IgD-negative memory B cell (primary cell): ENCODE measurements at regions not wholly inside any gene's neighbourhood (a gene's known extent, or its start where the extent isn't known, plus 50 kb on each side); places are given as distances from the start of the nearest gene placed in this dataset.
"Not testable (repeated sequence)": the region's sequence is repeated elsewhere in the genome, so short reads cannot be mapped to it uniquely, and the experiment has no call there.

Experiments used
- H3K27ac Mint-ChIP-seq, 3 donors: one replicate each; pipeline ENCODE4 v1.8.0; 2020 to 2022; ENCODE audit warnings: mild to moderate bottlenecking in 3 of 3, mixed read lengths in 3 of 3, moderate library complexity in 1 of 3
- H3K27me3 Mint-ChIP-seq: one replicate; pipeline ENCODE4 v1.8.0; 2021; ENCODE audit warnings: mixed read lengths
- H3K36me3 Mint-ChIP-seq: one replicate; pipeline ENCODE4 v1.8.0; 2020; ENCODE audit warnings: mild to moderate bottlenecking, mixed read lengths
- H3K4me1 Mint-ChIP-seq, 3 donors: one replicate each; pipeline ENCODE4 v1.8.0; 2020 to 2022; ENCODE audit warnings: mixed read lengths in 3 of 3, mild to moderate bottlenecking in 1 of 3
- H3K4me3 Mint-ChIP-seq, 4 donors: one replicate each; pipeline ENCODE4 v1.8.0; 2020 to 2022; ENCODE audit warnings: mild to moderate bottlenecking in 4 of 4, mixed read lengths in 4 of 4, moderate library complexity in 3 of 4
- H3K9me3 Mint-ChIP-seq, 3 donors: one replicate each; pipeline ENCODE4 v1.8.0; 2020 to 2021; ENCODE audit warnings: mixed read lengths in 3 of 3, mild to moderate bottlenecking in 1 of 3

DNA sequence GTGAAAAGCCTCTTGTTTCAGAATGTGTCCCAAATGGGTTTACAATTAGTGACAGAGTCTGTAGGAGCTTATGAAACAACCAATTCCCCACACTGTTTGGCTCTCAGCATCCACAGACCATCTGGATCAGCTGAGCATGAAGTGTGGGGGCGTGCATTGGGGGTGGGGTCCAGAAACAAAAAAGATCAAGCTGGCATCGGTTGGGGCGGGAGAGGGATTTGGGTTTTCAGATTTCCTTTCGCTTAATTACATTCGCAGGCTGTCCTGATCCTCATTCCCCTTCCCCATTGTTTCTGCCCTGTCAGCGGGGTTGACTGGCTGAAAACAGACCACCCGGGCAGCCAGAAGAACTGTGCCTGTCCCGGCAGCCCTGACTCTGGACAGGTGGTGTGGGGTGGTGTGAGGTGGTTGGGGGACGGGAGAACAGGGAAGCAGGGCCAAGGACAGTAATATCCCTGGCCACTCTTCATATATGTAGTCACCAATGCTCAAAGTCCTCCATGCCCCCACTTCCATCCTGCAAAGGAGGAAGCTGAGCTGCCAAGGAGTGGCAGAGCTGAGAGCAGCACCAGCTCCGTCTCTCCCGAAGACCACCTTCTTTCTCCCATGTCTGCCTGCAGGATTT is 92.0 kb downstream of the IER5 start:
- H3K27me3 Mint-ChIP-seq, result peaks cover 16% of the 10 kb centered on the region
- H3K36me3 Mint-ChIP-seq, result no peaks in the 10 kb centered on the region
- no peak overlapping the region for H3K27ac Mint-ChIP-seq
- no peak overlapping the region for H3K4me3 Mint-ChIP-seq
- H3K4me1 Mint-ChIP-seq, result peaks cover 0 to 2% (median 0%) of the 10 kb centered on the region in 3 donors
- H3K9me3 Mint-ChIP-seq, result no peaks in the 10 kb centered on the region

DNA sequence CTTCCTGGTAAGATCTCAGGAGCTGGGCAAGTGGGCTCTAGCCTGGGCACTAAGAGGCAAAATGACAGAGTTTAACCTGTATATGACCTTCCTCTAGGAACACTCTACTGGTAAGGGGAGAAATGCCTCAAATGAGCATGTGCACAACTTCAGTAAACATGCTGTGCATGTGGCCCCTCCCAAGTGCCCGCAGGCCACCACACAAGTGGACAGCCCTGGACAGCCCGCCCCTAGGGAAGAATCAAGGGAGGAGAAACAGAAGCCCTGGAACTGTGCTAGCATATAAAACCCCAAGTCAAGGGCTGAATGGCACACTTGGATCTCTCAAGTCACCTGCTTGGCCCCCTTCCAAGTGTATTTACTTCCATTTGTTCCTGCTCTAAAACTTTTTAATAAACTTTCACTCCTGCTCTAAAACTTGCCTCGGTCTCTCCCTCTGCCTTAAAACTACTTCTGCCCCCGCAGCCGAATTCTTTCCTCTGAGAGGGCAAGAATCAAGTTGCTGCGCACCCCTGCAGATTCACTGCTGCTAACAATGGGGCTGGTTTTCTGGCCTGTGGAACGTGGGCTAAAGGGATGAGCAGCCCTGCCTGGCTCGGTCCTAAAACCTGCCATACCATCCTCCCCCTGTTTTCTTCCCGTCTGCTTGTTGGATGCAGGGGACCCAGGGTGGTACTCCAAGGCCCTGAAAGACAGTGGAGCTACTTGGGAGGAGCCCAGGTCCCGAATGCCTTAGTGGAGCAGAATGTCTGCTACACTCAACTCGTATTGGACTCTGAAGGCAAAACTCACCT is 93.5 kb downstream of the IER5 start:
- Mint-ChIP-seq H3K36me3 (no peaks in the 10 kb centered on the region), H3K4me1 (peaks cover 0 to 2% (median 0%) of the 10 kb centered on the region in 3 donors), H3K4me3 (no peak overlapping the region), H3K9me3 (peaks cover 0 to 3% (median 0%) of the 10 kb centered on the region in 3 donors), H3K27ac (no peak overlapping the region), H3K27me3 (peaks cover 21% of the 10 kb centered on the region)

DNA sequence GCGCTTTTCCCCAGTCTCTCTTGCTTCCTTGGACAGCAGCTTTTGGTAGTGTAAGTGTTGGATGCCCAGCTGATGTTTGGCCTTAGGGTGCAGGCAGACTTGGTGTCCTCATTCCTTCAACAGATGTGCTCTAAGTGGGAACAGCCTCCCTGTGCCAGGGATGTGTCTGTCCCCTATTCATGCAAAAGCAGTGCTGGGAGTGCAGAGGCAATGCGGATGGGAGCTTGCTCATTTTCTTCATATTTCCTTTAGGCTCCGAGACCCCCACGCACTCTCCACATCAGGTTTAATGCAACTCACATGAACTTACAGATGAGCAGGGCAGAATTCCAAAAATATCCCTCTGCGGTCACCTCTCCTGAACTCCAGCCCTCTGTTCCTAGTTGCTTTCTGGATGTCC is 96.1 kb downstream of the IER5 start:
- Mint-ChIP-seq H3K9me3 (peaks cover 0 to 3% (median 0%) of the 10 kb centered on the region in 3 donors), H3K4me3 (no peak overlapping the region), H3K27me3 (peaks cover 35% of the 10 kb centered on the region), H3K36me3 (no peaks in the 10 kb centered on the region), H3K4me1 (peaks cover 0 to 2% (median 0%) of the 10 kb centered on the region in 3 donors), H3K27ac (no peak overlapping the region)

DNA sequence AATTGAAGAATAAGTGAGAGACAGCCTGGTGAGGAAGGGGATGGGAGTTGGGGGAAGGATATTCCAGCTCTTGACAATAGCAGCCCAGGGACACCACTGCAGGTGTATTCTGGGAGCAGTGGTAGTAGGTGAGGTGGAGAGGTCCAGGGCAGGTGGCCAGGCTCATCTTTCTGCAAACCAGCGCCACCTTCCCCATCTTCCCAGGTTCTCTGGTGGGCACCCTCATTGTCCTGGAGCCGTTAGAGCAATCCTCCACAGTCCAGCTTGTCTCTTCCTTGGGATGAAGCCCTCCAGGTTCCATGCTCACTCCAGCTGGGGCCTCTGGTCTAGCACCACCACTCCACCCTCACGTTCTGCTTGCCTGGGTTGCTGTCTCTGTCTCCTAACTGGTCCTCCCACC is 97.0 kb downstream of the IER5 start:
- peaks cover 0 to 2% (median 1%) of the 10 kb centered on the region in 3 donors for H3K4me1 Mint-ChIP-seq
- H3K27me3 Mint-ChIP-seq, result peaks cover 34% of the 10 kb centered on the region
- peaks cover 1% of the 10 kb centered on the region for H3K36me3 Mint-ChIP-seq
- H3K27ac Mint-ChIP-seq, result no peak overlapping the region
- peaks cover 0 to 3% (median 0%) of the 10 kb centered on the region in 3 donors for H3K9me3 Mint-ChIP-seq
- no peak overlapping the region for H3K4me3 Mint-ChIP-seq

DNA sequence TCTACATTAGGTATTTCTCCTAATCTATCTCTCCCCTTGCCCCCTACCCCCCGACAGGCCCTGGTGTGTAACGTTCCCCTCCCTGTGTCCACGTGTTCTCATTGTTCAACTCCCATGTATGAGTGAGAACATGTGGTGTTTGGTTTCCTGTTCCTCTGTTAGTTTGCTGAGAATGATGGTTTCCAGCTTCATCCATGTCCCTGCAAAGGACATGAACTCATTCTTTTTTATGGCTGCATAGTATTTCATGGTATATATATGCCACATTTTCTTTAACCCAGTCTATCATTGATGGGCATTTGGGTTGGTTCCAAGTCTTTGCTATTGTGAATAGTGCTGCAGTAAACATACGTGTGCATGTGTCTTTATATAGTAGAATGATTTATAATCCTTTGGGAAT is 97.6 kb downstream of the IER5 start:
- not testable (repeated sequence) for H3K4me3 Mint-ChIP-seq, H3K36me3 Mint-ChIP-seq, H3K27ac Mint-ChIP-seq, H3K4me1 Mint-ChIP-seq, H3K9me3 Mint-ChIP-seq
- peaks cover 36% of the 10 kb centered on the region for H3K27me3 Mint-ChIP-seq

DNA sequence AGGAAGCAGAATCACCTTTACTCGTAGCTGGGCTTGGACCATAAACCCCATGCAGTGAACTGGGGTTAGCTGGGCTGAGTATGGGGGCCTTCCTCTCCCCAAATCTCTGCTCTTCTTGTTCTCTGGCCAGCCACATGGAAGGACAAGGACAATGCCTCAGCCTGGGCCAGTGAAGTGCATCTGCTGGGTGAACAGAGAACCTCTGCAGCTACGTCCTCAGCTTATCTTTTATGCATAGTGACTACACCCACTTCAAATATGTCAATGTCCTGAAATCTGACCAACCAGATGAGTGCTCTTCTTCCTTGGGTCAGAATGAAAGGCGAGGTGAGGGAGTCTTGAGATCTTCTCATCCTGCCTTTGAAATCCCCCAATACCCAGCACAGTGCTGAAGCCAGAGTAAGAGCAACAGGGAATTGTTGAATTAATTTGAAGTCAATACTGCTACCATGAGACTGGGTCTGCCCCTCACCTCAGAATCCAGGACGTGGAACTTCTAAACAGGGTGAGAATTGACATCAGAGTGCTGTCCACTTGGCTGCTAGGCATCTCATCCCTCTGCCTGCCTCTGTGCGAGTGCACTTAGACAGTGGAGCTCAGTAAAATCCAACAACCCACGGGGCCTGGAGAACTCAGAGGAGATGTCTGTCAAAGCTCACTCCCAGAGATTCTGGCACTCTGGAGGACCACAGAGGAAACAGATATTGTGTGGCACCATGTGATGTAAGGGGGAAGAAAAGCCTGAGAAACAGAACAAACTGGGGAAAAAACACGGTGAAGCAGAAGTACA is 99.0 kb downstream of the IER5 start:
- Mint-ChIP-seq H3K9me3 (peaks cover 0 to 3% (median 0%) of the 10 kb centered on the region in 3 donors), H3K27me3 (peaks cover 38% of the 10 kb centered on the region), H3K36me3 (peaks cover 1% of the 10 kb centered on the region), H3K27ac (no peak overlapping the region), H3K4me1 (peaks cover 1 to 5% (median 2%) of the 10 kb centered on the region in 3 donors), H3K4me3 (no peak overlapping the region)

DNA sequence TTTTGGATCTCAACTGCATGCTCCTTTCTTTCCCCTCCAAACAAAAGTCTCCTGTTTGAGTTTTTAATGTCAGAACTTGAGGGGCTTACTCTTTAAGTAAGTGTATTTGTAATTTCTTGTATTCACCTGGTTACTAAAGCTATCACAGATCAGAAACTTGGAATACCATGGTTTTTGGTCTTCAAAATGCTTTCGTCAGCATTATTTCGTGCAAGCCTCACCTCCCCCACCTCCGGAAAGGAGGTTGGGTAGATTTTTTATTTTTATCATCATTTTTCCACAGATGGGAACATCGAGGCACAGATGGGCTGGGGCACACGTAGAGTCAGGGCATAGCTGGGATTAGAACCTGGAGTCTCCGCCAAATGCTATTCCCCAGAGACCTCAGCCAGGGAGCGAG is 100.7 kb downstream of the IER5 start:
- Mint-ChIP-seq H3K9me3 (peaks cover 0 to 3% (median 2%) of the 10 kb centered on the region in 3 donors), H3K27ac (no peak overlapping the region), H3K27me3 (peaks cover 36% of the 10 kb centered on the region), H3K4me1 (peaks cover 1 to 5% (median 2%) of the 10 kb centered on the region in 3 donors), H3K36me3 (peaks cover 5% of the 10 kb centered on the region), H3K4me3 (peak overlapping the region in 1 of 4 donors; percentile 5)

DNA sequence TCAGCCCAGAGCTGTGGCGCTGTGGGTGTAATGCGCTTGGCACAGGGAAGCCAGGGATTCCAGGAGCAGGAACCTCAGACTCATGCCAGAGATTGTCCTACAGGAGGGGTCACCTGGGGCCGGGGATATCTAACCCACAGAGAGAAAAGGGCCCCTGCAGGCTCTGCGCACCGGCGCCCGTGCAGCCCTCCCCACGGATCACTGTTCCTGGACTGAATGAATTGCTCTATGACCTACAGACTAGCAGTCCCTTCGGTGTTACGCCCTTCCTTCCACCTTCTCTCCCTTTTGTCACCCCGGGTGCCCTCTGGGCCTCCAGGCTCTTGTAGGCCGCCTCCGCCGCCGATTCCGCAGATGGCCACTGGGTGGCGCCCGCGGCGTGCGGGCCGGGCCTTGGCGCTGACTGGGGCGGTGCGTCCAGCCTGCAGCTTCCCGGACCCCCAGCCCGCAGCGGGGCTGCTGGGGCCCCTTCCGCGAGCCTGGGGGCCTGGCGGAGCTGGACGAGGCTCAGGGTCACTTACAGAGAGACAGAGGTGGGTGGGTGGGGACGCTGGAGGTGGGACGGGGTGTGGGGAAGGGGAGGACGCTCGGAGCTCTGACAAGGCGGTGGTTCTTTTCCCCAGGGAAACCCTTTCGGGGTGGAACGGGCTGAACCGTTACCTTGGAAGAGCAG is 101.3 kb downstream of the IER5 start:
- H3K27me3 Mint-ChIP-seq, result peaks cover 36% of the 10 kb centered on the region
- peaks cover 1 to 5% (median 2%) of the 10 kb centered on the region in 3 donors for H3K4me1 Mint-ChIP-seq
- H3K9me3 Mint-ChIP-seq, result peaks cover 0 to 3% (median 3%) of the 10 kb centered on the region in 3 donors
- H3K27ac Mint-ChIP-seq, result no peak overlapping the region
- H3K36me3 Mint-ChIP-seq, result peaks cover 5% of the 10 kb centered on the region
- no peak overlapping the region for H3K4me3 Mint-ChIP-seq

DNA sequence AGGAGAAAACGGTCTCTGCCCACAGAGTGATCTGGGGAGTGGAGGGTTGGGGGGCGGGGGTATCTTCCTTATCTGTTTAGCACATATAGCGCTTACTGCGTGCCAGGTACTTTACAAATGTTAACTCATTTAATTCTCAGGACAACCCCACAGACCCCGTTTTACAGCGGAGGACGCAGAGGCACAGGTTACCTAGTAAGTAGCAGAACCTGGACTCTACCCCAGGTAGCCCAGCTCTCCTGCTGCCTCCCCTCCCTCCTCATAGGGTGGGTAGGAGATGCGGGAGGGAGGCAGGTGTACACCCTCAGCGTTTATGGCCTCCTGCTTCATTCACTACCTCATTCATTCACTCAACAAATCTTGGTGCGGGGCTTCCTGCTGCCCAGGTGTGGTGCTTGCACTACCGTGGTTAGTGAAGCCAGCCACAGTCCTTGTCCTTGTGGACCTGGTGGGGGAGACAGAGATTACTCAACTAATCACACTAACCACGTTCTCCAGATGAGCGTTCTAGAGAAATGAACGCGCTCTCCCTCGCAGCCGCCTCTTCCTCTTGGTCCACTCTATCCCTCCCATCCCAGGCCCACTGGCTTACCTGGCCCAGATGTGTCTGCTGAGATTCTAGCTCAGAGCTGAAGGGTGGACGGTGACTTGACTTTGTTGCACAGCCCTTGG is 102.0 kb downstream of the IER5 start:
- H3K27me3 Mint-ChIP-seq, result peaks cover 33% of the 10 kb centered on the region
- peak overlapping the region in 2 of 4 donors; percentile 75 to 85 for H3K4me3 Mint-ChIP-seq
- H3K9me3 Mint-ChIP-seq, result peaks cover 0 to 5% (median 3%) of the 10 kb centered on the region in 3 donors
- H3K27ac Mint-ChIP-seq, result no peak overlapping the region
- peaks cover 1 to 5% (median 2%) of the 10 kb centered on the region in 3 donors for H3K4me1 Mint-ChIP-seq
- peaks cover 7% of the 10 kb centered on the region for H3K36me3 Mint-ChIP-seq

DNA sequence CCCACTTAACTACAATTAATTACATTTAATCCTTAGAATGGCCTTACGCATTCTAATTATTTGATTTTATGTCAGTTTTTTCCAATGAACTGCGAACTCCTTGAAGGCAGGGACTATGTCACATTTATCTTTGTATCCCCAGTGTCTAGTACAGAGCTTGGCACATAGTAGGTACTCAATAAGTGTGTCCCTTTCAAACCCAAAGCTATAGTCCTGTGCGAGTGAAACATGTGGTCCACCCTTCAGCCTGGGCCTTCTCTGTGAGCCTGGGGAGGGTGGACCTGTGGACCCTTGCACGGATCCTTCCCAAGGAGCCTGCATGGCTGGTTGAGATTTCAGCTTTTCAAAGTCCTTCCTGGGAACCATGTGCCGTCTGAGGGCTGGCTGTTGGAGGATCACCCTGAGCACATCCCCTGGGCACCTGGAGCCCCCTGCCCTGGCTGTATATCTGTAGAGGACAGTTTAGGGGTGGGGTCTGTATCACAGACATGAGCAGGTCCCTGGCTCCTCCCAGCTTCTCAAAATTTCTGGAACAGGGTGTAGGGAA is 103.1 kb downstream of the IER5 start:
- Mint-ChIP-seq H3K4me1 (peaks cover 1 to 5% (median 2%) of the 10 kb centered on the region in 3 donors), H3K4me3 (no peak overlapping the region), H3K27ac (no peak overlapping the region), H3K27me3 (peaks cover 26% of the 10 kb centered on the region), H3K36me3 (peaks cover 7% of the 10 kb centered on the region), H3K9me3 (peaks cover 0 to 3% (median 2%) of the 10 kb centered on the region in 3 donors)

DNA sequence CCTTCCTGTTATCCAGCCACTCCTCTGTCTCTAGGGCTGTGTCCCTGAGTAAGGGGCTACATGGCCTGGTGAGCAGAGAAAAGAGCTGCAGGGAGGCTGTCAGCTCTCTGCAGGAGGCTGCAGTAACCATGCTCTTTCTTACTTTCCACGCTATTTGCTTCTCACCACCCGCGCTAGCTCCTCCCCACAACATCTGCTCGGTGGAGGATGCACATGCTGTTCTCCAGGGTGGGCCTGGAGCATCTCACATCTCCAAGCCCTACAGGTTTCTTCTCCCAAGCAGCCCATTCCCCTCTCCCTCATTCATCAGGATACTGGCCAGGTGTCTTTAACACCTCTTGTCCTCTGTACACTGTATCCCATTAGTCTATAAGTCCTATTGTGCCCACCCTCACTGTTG is 103.8 kb downstream of the IER5 start:
- no peak overlapping the region for H3K27ac Mint-ChIP-seq
- no peak overlapping the region for H3K4me3 Mint-ChIP-seq
- H3K36me3 Mint-ChIP-seq, result peaks cover 7% of the 10 kb centered on the region
- peaks cover 23% of the 10 kb centered on the region for H3K27me3 Mint-ChIP-seq
- peaks cover 1 to 5% (median 2%) of the 10 kb centered on the region in 3 donors for H3K4me1 Mint-ChIP-seq
- peaks cover 0 to 3% (median 2%) of the 10 kb centered on the region in 3 donors for H3K9me3 Mint-ChIP-seq

DNA sequence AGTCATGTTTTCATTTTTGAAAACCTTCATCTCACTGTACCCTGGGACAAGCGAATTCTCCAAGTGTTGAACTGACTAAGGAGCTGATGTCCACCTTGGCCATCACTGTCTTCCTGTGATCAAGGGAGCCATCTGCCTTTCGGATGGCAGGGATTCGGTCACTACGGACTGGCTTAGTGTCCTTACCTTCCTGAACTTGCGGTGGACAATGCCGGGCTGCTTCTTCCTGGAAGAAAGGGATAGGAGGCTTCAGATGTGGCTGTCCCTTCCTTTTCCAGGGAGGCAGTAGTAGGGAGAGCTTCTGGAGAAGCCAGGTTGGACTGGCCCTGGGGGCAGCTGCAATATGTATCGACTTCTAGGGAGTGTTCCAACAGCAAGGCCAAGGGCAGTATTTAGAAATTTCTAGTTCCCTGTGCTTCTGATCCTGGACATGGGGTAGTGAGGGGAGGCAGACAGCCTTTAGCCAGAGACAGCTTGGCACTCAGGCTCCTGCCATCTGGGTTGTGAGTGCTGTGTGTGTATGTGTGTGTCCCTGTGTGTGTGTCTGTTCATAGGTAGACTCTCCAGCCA is 114.6 kb downstream of the IER5 start:
- H3K27me3 Mint-ChIP-seq, result no peaks in the 10 kb centered on the region
- H3K9me3 Mint-ChIP-seq, result peaks cover 0 to 9% (median 0%) of the 10 kb centered on the region in 3 donors
- H3K4me3 Mint-ChIP-seq, result no peak overlapping the region
- no peak overlapping the region for H3K27ac Mint-ChIP-seq
- H3K4me1 Mint-ChIP-seq, result no peaks in the 10 kb centered on the region
- H3K36me3 Mint-ChIP-seq, result no peaks in the 10 kb centered on the region

DNA sequence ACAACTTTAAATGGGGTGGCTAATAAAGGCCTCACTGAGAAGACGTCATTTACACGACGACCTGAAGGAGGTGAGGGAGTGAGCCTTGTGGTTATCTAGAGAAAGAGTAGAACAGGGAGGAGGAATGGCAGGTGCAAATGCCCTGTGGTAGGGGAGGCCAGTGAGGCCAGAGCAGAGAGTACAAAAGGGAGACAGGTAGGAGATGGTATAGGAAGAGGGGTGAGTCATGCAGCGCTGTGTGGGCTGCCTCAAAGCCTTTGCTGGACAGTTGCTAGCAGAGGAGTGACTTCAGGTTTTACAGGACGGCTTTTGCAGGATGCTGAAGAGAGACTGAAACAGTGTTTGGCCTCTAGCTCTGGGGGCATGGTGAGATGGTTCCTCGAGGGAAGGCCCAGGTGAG is 116.0 kb downstream of the IER5 start:
- H3K27ac Mint-ChIP-seq, result no peak overlapping the region
- H3K4me3 Mint-ChIP-seq, result no peak overlapping the region
- H3K4me1 Mint-ChIP-seq, result no peaks in the 10 kb centered on the region
- no peaks in the 10 kb centered on the region for H3K27me3 Mint-ChIP-seq
- peaks cover 0 to 4% (median 0%) of the 10 kb centered on the region in 3 donors for H3K9me3 Mint-ChIP-seq
- H3K36me3 Mint-ChIP-seq, result no peaks in the 10 kb centered on the region

DNA sequence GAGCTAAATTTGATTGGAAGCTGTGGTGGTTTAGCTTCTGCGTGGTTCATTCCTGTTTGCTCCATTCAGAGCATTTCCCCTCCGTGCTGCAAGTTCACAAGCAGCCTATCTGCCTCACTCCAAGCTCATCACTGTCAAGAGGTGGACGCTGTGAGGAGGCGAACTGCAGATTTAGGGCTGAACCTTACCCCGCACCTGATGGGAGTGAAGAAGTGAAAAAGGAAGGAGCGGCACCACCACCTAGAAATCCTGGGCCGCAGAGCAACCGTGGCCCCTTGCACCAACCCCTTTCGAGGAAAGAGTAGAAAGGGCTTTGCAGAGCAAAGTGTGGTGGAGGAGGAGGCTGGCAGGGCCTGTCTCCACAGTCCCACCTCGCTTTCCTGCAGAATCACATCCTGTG is 117.4 kb downstream of the IER5 start:
- Mint-ChIP-seq H3K36me3 (no peaks in the 10 kb centered on the region), H3K27me3 (peaks cover 2% of the 10 kb centered on the region), H3K9me3 (peaks cover 0 to 4% (median 0%) of the 10 kb centered on the region in 3 donors), H3K27ac (no peak overlapping the region), H3K4me3 (no peak overlapping the region), H3K4me1 (no peaks in the 10 kb centered on the region)
